DLD1 (cell line): ENCODE measurements at regions not wholly inside any gene's neighbourhood (a gene's known extent, or its start where the extent isn't known, plus 50 kb on each side); places are given as distances from the start of the nearest gene placed in this dataset.
"Not testable (repeated sequence)": the region's sequence is repeated elsewhere in the genome, so short reads cannot be mapped to it uniquely, and the experiment has no call there.

Source experiments
- in situ Hi-C: cut with HindIII; loops from 2 replicates; pipeline ENCODE4 v1.10.0; 2017; ENCODE audit warnings: low sequenced_read_pairs

DNA sequence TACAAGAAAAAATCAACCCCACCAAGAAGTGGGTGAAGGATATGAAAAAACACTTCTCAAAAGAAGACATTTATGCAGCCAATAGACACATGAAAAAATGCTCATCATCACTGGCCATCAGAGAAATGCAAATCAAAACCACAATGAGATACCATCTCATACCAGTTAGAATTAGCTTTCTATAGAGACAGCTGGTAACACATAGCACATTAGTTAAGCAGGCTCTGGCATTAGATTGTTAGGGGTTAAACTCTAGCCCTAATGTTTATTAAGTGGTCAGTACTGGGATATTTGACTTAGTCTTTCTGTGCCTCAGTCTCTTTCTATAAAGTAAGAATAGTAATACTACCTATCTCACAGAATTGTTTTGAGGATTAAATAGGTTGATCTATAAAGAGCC lies 65.2 kb upstream of the TGFBR2 start:
- in situ Hi-C loops: not testable (repeated sequence)

- in situ Hi-C loops: no loop called here
These were observed 63.5 kb upstream of the TGFBR2 start for GRCh38 chr3:30542897-30543296.

- in situ Hi-C loops: no loop called here
These were observed 61.6 kb upstream of the TGFBR2 start for GRCh38 chr3:30544812-30545211.

GRCh38 chr3:30546934-30547333 lies 59.5 kb upstream of the TGFBR2 start:
- in situ Hi-C loops: no loop called here

DNA sequence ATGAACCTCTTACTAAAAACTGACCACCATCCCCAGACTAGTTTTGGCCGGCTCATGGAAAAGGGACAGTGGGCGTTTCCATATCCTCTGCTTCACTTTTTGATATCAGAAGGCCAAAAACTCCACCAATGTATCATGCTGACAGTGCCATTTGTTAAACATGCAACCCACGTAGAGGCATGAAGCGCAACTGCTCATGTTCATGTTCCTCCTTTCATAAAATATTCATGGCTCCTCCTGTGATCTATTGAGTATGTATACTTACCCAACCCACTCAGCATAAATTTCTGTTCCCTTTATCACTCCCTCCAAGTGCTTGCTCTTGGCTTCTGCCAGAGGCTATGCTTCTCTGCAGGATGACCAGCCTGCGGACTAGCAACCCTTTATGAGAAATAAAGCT lies 58.7 kb upstream of the TGFBR2 start:
- in situ Hi-C loops: no loop called here

GRCh38 chr3:30548600-30548999 lies 57.8 kb upstream of the TGFBR2 start:
- in situ Hi-C loops: no loop called here

DNA sequence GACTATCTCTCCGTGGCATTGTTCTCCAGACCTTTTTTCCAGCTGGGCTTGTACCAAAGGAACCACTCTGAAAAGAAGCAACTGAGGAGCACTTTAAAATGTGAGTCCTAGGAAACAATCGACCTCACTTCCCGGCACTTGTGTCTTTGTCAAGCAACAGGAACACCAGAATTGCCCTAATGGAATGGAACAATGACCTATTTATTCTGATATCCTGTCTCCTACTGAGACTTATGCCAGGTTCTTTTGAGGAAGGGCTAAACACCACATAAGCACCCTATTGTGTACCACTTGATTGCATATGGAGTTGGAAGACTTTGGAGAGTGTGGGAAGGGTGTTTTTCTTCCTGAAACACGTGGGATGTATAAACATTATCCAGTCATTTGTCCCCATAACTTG lies 56.8 kb upstream of the TGFBR2 start:
- in situ Hi-C loops: no loop called here

- in situ Hi-C loops: no loop called here
These were observed 56.2 kb upstream of the TGFBR2 start for GRCh38 chr3:30550246-30550645.

GRCh38 chr3:30551266-30551665 lies 55.1 kb upstream of the TGFBR2 start:
- in situ Hi-C loops: no loop called here

DNA sequence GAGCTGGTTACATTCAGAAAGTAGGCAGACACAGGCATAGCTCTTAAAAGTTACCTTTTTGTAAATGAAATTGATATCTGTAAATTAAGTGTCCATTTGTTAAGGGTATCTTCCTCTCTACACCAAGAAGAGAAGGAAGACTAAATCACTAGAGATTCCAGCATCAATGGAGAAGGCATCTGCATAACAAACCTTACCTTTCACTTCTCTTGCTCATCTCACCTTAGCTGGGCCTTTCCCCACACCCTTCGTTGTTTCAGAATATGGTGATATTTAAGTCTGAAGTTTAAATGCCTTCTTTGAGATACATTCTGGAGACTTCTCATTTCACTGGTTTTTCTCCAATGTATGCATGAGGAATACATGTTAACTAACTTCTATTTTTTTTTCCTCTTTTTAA lies 54.5 kb upstream of the TGFBR2 start:
- in situ Hi-C loops: no loop called here

GRCh38 chr3:30553641-30554316 lies 52.6 kb upstream of the TGFBR2 start:
- in situ Hi-C loops: no loop called here

DNA sequence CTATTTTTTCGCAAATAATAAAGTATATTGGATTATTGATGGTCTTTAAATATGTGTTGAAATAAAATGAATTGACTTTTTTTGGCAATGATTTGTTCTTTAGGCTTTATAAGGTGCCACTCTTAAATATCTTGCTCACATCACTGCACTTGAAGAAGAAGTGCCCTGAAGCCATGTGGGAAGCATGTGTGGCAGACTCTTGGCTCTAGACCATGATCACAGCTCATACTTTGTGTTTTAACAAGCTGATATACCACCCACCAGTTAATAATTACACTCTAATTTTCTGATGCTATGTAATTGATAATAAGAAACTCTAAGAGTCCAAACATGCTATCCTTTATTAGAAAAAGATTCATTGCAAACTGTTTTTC lies 52.1 kb upstream of the TGFBR2 start:
- in situ Hi-C loops: no loop called here

GRCh38 chr3:30555968-30556367 lies 50.4 kb upstream of the TGFBR2 start:
- in situ Hi-C loops: loop anchor here (5.0 kb wide), 1 partner anchor 101 kb away; no protein-coding TSS in a partner anchor
